T-helper 2 cell (primary cell): ENCODE measurements at regions not wholly inside any gene's neighbourhood (a gene's known extent, or its start where the extent isn't known, plus 50 kb on each side); places are given as distances from the start of the nearest gene placed in this dataset.

ENCODE experiments used
- DNase-seq, 5 experiments: peaks; one replicate each; pipeline versions ENCODE4 v3.0.0 to v3.0.0-alpha.2; 2012 to 2022

GRCh38 chr18:7429831-7430230 is 137.3 kb upstream of the PTPRM start:
- DNase-seq, result no peak

- no peak for DNase-seq
These were observed 130.9 kb upstream of the PTPRM start for GRCh38 chr18:7436166-7436565.

- no peak for DNase-seq
These were observed 129.2 kb upstream of the PTPRM start for GRCh38 chr18:7437870-7438269.

- DNase-seq, result no peak
These were observed 128.5 kb upstream of the PTPRM start for GRCh38 chr18:7438646-7439045.

- DNase-seq, result no peak
These were observed 119.6 kb upstream of the PTPRM start for GRCh38 chr18:7447318-7448028.

GRCh38 chr18:7452331-7452730 is 114.8 kb upstream of the PTPRM start:
- peak in 1 of 5 experiments; percentile 2 for DNase-seq

- DNase-seq, result no peak
These were observed 112.7 kb upstream of the PTPRM start for GRCh38 chr18:7454429-7454828.

GRCh38 chr18:7456376-7456775 is 110.7 kb upstream of the PTPRM start:
- no peak for DNase-seq

- DNase-seq, result no peak
These were observed 109.9 kb upstream of the PTPRM start for GRCh38 chr18:7457262-7457661.

GRCh38 chr18:7458884-7459283 is 108.2 kb upstream of the PTPRM start:
- DNase-seq, result no peak

- no peak for DNase-seq
These were observed 107.0 kb upstream of the PTPRM start for GRCh38 chr18:7459851-7460770.

GRCh38 chr18:7464245-7464966 is 102.7 kb upstream of the PTPRM start:
- no peak for DNase-seq

- DNase-seq, result no peak
These were observed 100.9 kb upstream of the PTPRM start for GRCh38 chr18:7466190-7466589.

GRCh38 chr18:7467708-7468466 is 99.2 kb upstream of the PTPRM start:
- DNase-seq, result no peak

- no peak for DNase-seq
These were observed 97.0 kb upstream of the PTPRM start for GRCh38 chr18:7470101-7470500.

- no peak for DNase-seq
These were observed 96.6 kb upstream of the PTPRM start for GRCh38 chr18:7470503-7470902.

GRCh38 chr18:7476386-7476785 is 90.7 kb upstream of the PTPRM start:
- DNase-seq, result no peak

GRCh38 chr18:7479756-7480155 is 87.4 kb upstream of the PTPRM start:
- DNase-seq, result no peak

- DNase-seq, result no peak
These were observed 86.2 kb upstream of the PTPRM start for GRCh38 chr18:7480879-7481278.

- DNase-seq, result no peak
These were observed 84.8 kb upstream of the PTPRM start for GRCh38 chr18:7482342-7482741.

- no peak for DNase-seq
These were observed 81.5 kb upstream of the PTPRM start for GRCh38 chr18:7485616-7486015.

GRCh38 chr18:7488571-7488970 is 78.5 kb upstream of the PTPRM start:
- DNase-seq, result peak in 1 of 5 experiments; percentile 0

- DNase-seq, result no peak
These were observed 77.0 kb upstream of the PTPRM start for GRCh38 chr18:7490104-7490503.
